GM18861 (cell line): ENCODE measurements at regions not wholly inside any gene's neighbourhood (a gene's known extent, or its start where the extent isn't known, plus 50 kb on each side); places are given as distances from the start of the nearest gene placed in this dataset.
"Not testable (repeated sequence)": the region's sequence is repeated elsewhere in the genome, so short reads cannot be mapped to it uniquely, and the experiment has no call there.

ENCODE experiments used
- ATAC-seq: cut with Tn5 transposase; IDR thresholded peaks from one replicate; pipeline ENCODE4 v1.9.1; 2021; ENCODE audit not compliant: unreplicated experiment

- no peak for ATAC-seq
Measured at GRCh38 chr7:52615021-52615695, 420.3 kb upstream of the POM121L12 start.

GRCh38 chr7:52609511-52609910 is 425.9 kb upstream of the POM121L12 start:
- ATAC-seq = no peak

GRCh38 chr7:52592698-52593097 is 442.7 kb upstream of the POM121L12 start:
- no peak for ATAC-seq

GRCh38 chr7:52586704-52587103 is 448.7 kb upstream of the POM121L12 start:
- ATAC-seq = no peak

DNA sequence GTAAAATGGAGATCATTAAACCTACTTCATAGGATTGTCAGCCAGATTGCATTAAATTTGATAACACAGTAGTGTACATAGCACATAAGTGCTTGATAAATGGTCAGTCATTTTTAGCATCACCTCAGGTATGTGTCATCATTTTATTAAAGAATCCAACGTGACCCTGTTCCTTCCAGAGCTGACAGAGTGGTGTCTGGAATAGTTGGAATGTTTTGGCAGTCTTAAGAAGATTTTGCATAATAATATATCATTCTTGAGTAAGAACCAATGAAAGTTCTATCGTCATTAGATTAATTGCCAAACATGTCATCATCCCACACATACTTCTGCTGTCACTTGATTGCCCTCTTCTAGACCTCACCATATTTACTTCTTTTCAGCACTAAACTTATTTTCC is 451.4 kb upstream of the POM121L12 start:
- ATAC-seq = no peak

DNA sequence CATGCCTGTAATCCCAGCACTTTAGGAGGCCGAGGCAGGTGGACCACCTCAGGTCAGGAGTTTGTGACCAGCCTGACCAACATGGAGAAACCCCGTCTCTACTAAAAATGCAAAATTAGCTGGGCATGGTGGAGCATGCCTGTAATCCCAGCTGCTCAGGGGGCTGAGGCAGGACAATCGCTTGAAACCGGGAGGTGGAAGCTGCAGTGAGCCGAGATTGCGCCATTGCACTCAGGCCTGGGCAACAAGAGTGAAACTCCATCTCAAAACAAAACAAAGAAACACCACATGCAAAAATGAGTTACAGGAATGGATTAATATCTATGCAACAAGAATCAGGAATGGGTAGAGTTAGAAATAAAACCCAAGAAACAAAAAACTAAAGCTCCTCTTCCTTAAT is 462.3 kb upstream of the POM121L12 start:
- not testable (repeated sequence) for ATAC-seq

GRCh38 chr7:52571026-52571425 is 464.4 kb upstream of the POM121L12 start:
- no peak for ATAC-seq

DNA sequence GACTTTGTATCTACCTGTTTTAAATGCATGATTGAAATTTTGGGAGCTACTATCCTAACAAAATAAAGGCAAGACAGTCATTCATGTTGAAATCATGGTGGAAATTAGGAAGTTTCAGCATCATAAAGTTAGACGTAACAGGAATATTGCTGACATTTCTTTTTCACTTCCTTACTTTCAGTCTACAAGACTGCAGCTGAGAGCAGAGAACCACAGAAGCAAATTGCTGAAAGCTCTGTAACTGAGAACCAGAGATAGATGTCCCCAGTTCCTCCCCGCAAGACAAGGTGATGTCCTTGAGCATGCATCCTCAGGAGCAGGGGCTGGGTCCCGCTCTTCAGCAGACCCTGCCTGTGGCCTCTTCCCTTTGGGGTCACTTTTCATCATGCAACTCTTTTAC is 466.3 kb upstream of the POM121L12 start:
- no peak for ATAC-seq

GRCh38 chr7:52565974-52566373 is 469.5 kb upstream of the POM121L12 start:
- no peak for ATAC-seq

DNA sequence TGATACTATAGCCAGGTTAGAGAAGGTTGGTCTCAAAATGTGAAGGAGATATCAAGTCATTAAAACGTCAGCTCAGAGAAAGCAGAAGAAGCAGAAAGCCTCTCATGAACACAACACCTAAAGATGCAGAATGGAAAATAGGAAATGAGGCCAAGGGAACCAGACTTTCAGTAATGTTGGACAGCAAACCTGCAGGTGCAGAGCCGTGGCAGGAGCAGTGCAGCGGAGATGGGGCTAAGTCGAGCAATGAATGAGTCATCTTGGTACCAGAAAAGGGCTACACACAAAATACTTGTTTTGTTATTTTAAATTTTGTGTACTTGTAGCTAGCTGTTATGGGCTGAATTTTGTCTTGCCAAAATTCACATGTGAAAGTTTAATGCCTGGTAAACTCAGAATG is 479.6 kb upstream of the POM121L12 start:
- no peak for ATAC-seq

- ATAC-seq = no peak
Measured at GRCh38 chr7:52547308-52547910, 488.0 kb upstream of the POM121L12 start.

DNA sequence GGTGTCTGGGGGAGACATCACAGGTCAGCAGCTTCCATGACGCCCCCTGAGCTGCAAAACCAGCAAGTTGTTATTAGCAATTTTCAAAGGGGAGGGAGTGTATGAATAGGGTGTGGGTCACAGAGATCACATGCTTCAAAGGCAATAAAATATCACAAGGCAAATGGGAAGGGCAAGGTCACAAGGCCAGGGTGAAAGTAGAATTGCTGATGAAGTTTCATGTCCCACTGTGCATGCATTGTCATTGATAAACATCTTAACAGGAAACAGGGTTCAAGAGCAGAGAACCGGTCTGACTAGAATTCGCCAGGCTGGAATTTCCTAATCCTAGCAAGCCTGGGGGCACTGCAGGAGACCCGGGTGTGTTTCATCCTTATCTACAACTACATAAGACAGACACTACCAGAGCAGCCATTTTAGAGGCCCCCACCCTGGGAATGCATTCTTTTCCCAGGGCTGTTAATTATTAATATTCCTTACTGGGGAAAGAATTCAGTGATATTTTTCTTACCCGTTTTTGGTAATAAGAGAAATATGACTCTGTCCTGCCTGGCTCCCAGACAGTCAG is 494.2 kb upstream of the POM121L12 start:
- not testable (repeated sequence) for ATAC-seq

- no peak for ATAC-seq
Measured at GRCh38 chr7:52540041-52540440, 495.4 kb upstream of the POM121L12 start.

- no peak for ATAC-seq
Measured at GRCh38 chr7:52539414-52539813, 496.0 kb upstream of the POM121L12 start.

DNA sequence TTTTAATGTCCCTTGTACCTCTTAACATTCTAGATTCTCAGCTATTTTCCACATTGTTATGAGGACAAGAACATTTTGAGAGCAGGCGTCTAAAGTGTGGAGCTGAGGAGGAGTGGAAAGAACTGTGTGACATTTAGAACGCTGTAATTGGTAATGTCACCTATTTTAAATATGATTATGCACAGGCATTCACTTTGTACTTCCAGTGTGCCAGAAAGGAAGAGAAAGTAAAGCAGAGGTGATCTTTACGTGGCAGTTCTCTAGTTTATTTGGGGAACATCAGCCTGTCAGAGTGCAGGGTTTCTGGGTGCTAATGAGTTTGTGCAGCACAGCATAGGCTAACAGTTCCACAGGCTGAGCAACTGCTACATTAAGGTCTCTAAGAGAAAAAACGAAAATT is 498.4 kb upstream of the POM121L12 start:
- ATAC-seq = no peak

- no peak for ATAC-seq
Measured at GRCh38 chr7:52525772-52526341, 509.6 kb upstream of the POM121L12 start.

DNA sequence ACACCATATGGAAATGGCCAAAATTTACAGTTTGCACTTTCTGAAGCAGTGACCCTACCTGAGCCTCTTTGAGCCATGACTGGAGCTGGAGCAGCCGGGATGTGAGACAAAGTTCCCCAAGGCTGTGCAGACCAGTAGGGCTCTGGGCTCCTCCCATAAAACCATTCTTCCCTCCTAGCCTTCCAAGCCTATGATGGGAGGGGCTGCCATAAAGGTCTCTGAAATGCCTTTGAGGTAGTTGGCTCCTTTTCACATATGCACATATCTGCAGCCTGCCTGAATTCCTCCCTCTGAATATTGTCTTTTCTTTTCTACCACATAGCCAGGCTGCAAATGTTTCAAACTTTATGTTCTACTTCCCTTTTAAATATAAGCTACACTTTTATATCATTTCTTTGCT is 516.6 kb upstream of the POM121L12 start:
- no peak for ATAC-seq

DNA sequence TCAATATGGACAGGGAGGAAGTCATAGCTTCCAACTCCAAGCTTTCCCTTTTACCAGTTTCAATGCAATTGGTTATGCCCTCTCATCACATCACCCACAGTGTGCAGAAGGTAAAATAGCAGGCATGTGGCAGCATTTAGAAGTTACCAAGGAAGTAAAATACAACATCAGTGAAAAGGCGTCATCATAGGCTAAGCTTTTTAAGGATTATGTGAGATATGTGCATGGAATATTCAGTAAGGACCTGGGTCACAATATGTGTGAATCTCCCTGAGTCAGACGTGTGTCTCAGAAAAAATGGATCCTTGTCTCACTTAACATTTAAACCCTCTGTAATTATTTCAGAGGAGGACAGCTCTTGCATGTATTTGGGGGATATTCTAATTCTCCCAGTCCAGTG is 522.8 kb upstream of the POM121L12 start:
- ATAC-seq = no peak

DNA sequence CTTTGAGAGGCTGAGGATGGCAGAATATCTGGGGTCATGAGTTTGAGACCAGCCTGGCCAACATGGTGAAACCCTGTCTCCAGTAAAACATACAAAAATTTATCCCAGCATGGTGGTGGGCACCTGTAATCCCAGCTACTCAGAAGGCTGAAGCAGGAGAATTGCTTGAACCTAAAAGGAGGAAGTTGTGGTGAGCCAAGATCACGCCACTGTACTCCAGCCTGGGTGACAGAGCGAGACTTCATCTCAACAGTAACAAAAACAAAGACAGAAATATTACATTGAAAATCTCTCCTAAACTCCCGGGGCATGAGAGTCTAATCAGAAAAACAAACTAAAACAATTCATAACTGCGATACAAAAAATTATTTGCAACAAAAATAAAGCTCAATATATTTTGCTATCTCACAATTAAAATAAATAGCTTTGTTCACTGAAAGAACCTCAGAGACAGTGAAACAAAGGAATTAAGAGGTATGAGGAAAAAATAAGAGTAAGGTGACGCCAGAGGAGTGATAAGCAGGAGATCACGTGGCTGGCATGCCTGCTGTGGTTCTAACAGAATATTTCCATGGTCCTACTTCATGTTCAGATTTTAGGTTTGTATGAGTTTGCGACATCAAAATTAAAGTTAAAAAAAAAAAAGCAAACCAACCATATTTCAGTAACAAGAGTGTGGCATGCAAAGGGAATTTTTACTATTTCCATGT is 527.7 kb upstream of the POM121L12 start:
- no peak for ATAC-seq

- ATAC-seq = no peak
Measured at GRCh38 chr7:52506325-52506724, 529.1 kb upstream of the POM121L12 start.

- no peak for ATAC-seq
Measured at GRCh38 chr7:52504561-52504960, 530.9 kb upstream of the POM121L12 start.

DNA sequence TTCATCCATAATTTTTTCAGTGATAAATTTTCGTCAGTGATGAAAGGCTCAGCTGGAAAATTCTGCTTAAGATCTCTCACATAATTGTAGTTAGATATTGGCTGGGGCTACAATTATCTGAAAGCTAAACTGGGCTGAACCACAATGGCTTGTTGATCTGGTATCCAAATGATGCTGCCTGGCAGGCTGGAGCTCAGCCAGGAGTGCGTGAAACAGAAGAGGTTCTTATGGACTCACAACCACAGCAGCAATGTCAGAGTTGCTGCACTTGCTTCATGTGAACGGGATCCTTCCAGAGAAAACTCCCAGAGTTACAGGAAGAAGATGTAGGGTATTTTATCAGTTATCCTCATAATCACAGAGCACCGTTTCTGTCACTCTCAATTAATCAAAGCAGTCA is 533.2 kb upstream of the POM121L12 start:
- no peak for ATAC-seq
